ENCODE measurements at regions not wholly inside any gene's neighbourhood (a gene's known extent, or its start where the extent isn't known, plus 50 kb on each side); places are given as distances from the start of the nearest gene placed in this dataset.

GRCh38 chr9:129370770-129371169 is 192.7 kb upstream of the IER5L start:
- TF ChIP-seq CTCF (IDR thresholded peaks at IDR 0.05; ENCODE audit: low read depth, low read length, missing input control) (no peak), MAX (IDR thresholded peaks at IDR 0.05) (no peak), HNF4A (conservative IDR thresholded peaks at IDR 0.05) (no peak), YY1 (IDR thresholded peaks at IDR 0.05) (no peak)
